ENCODE measurements at regions not wholly inside any gene's neighbourhood (a gene's known extent, or its start where the extent isn't known, plus 50 kb on each side); places are given as distances from the start of the nearest gene placed in this dataset.

- TF ChIP-seq ZNF565 (CRISPR knock-in tag; conservative IDR thresholded peaks at IDR 0.05; ENCODE audit: low read depth) (no peak), ARNTL (CRISPR knock-in tag; IDR thresholded peaks at IDR 0.05; ENCODE audit: borderline replicate concordance, low read depth) (no peak), TCF4 (CRISPR knock-in tag; IDR thresholded peaks at IDR 0.05; ENCODE audit: borderline replicate concordance) (no peak), ESRRG (CRISPR knock-in tag; IDR thresholded peaks at IDR 0.05) (no peak), CSDC2 (CRISPR knock-in tag; IDR thresholded peaks at IDR 0.05) (no peak), ZFP30 (CRISPR knock-in tag; IDR thresholded peaks at IDR 0.05) (no peak), GLIS3 (CRISPR knock-in tag; IDR thresholded peaks at IDR 0.05) (no peak), OSR1 (CRISPR knock-in tag; IDR thresholded peaks at IDR 0.05) (no peak), ZNF8 (CRISPR knock-in tag; IDR thresholded peaks at IDR 0.05) (no peak), ZNF70 (CRISPR knock-in tag; IDR thresholded peaks at IDR 0.05) (no peak), ZC3H10 (CRISPR knock-in tag; IDR thresholded peaks at IDR 0.05) (no peak), ZFP3 (CRISPR knock-in tag; IDR thresholded peaks at IDR 0.05) (no peak), ISL1 (CRISPR knock-in tag; IDR thresholded peaks at IDR 0.05) (no peak), TOX (CRISPR knock-in tag; IDR thresholded peaks at IDR 0.05; ENCODE audit: borderline replicate concordance) (no peak), SNAI2 (CRISPR knock-in tag; IDR thresholded peaks at IDR 0.05) (no peak)
- TF ChIP-seq, protein P1, sequence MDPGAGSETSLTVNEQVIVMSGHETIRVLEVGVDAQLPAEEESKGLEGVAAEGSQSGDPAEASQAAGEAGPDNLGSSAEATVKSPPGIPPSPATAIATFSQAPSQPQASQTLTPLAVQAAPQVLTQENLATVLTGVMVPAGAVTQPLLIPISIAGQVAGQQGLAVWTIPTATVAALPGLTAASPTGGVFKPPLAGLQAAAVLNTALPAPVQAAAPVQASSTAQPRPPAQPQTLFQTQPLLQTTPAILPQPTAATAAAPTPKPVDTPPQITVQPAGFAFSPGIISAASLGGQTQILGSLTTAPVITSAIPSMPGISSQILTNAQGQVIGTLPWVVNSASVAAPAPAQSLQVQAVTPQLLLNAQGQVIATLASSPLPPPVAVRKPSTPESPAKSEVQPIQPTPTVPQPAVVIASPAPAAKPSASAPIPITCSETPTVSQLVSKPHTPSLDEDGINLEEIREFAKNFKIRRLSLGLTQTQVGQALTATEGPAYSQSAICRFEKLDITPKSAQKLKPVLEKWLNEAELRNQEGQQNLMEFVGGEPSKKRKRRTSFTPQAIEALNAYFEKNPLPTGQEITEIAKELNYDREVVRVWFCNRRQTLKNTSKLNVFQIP (CRISPR knock-in tag; IDR thresholded peaks at IDR 0.05; ENCODE audit: borderline replicate concordance, low read depth), result no peak
- TF ChIP-seq, protein P2, sequence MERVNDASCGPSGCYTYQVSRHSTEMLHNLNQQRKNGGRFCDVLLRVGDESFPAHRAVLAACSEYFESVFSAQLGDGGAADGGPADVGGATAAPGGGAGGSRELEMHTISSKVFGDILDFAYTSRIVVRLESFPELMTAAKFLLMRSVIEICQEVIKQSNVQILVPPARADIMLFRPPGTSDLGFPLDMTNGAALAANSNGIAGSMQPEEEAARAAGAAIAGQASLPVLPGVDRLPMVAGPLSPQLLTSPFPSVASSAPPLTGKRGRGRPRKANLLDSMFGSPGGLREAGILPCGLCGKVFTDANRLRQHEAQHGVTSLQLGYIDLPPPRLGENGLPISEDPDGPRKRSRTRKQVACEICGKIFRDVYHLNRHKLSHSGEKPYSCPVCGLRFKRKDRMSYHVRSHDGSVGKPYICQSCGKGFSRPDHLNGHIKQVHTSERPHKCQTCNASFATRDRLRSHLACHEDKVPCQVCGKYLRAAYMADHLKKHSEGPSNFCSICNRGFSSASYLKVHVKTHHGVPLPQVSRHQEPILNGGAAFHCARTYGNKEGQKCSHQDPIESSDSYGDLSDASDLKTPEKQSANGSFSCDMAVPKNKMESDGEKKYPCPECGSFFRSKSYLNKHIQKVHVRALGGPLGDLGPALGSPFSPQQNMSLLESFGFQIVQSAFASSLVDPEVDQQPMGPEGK (CRISPR knock-in tag; IDR thresholded peaks at IDR 0.05; ENCODE audit: borderline replicate concordance), result no peak
- no peak for ATAC-seq
These were observed 153.2 kb upstream of the PTPRM start for GRCh38 chr18:7413906-7414305.

GRCh38 chr18:7414459-7414858 is 152.7 kb upstream of the PTPRM start:
- no peak for TF ChIP-seq SNAI2 (CRISPR knock-in tag; IDR thresholded peaks at IDR 0.05)
- TF ChIP-seq GLIS3 (CRISPR knock-in tag; IDR thresholded peaks at IDR 0.05), result no peak
- no peak for TF ChIP-seq CSDC2 (CRISPR knock-in tag; IDR thresholded peaks at IDR 0.05)
- no peak for TF ChIP-seq OSR1 (CRISPR knock-in tag; IDR thresholded peaks at IDR 0.05)
- no peak for TF ChIP-seq TCF4 (CRISPR knock-in tag; IDR thresholded peaks at IDR 0.05; ENCODE audit: borderline replicate concordance)
- no peak for TF ChIP-seq ZNF565 (CRISPR knock-in tag; conservative IDR thresholded peaks at IDR 0.05; ENCODE audit: low read depth)
- no peak for TF ChIP-seq RARB (CRISPR knock-in tag; IDR thresholded peaks at IDR 0.05)
- no peak for TF ChIP-seq ZNF70 (CRISPR knock-in tag; IDR thresholded peaks at IDR 0.05)
- TF ChIP-seq, protein P3, sequence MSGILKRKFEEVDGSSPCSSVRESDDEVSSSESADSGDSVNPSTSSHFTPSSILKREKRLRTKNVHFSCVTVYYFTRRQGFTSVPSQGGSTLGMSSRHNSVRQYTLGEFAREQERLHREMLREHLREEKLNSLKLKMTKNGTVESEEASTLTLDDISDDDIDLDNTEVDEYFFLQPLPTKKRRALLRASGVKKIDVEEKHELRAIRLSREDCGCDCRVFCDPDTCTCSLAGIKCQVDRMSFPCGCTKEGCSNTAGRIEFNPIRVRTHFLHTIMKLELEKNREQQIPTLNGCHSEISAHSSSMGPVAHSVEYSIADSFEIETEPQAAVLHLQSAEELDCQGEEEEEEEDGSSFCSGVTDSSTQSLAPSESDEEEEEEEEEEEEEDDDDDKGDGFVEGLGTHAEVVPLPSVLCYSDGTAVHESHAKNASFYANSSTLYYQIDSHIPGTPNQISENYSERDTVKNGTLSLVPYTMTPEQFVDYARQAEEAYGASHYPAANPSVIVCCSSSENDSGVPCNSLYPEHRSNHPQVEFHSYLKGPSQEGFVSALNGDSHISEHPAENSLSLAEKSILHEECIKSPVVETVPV (CRISPR knock-in tag; IDR thresholded peaks at IDR 0.05), result no peak
- no peak for TF ChIP-seq ESRRG (CRISPR knock-in tag; IDR thresholded peaks at IDR 0.05)
- TF ChIP-seq PPARA (CRISPR knock-in tag; IDR thresholded peaks at IDR 0.05; ENCODE audit: borderline replicate concordance), result no peak
- TF ChIP-seq, protein P2 (CRISPR knock-in tag; IDR thresholded peaks at IDR 0.05; ENCODE audit: borderline replicate concordance), result no peak
- no peak for TF ChIP-seq ARNTL (CRISPR knock-in tag; IDR thresholded peaks at IDR 0.05; ENCODE audit: borderline replicate concordance, low read depth)
- no peak for TF ChIP-seq BACH2 (CRISPR knock-in tag; IDR thresholded peaks at IDR 0.05; ENCODE audit: borderline replicate concordance)
- TF ChIP-seq, protein P1 (CRISPR knock-in tag; IDR thresholded peaks at IDR 0.05; ENCODE audit: borderline replicate concordance, low read depth), result no peak
- ATAC-seq, result no peak

Data from SK-N-SH treated with all-trans-retinoic acid at 6 μM for 48 hours (cell line).